PC-9 (cell line): ENCODE measurements at regions not wholly inside any gene's neighbourhood (a gene's known extent, or its start where the extent isn't known, plus 50 kb on each side); places are given as distances from the start of the nearest gene placed in this dataset.

Experiments used
- BruUV-seq: library from RNA; stranded (reverse); fragments of 400-500 nt; replicated peaks from 2 replicates; lab custom pipeline; 2021; lab: Mats Ljungman, UMichigan
- CTCF ChIA-PET: fragments of 300-600 bp; sonication (Branson Sonifier 250); formaldehyde crosslinking; loops from one replicate; lab custom pipeline; 2022; ENCODE audit warnings: antibody characterized with exemption; lab: Charles Lee
- POLR2A ChIA-PET: fragments of 300-600 bp; sonication (Branson Sonifier 250); formaldehyde crosslinking; loops from one replicate; lab custom pipeline; 2022; ENCODE audit warnings: antibody characterized with exemption; ENCODE audit not compliant: unreplicated experiment; lab: Charles Lee
- DNase-seq, 2 experiments: peaks; one replicate each; pipeline versions ENCODE4 v3.0.0 to v3.0.0-alpha.2; 2015 to 2022; ENCODE audit warnings: mixed read lengths in 1 of 2
- H2AFZ ChIP-seq: fragments of 200-600 bp; sonication (generic); 2 replicates; pipeline ENCODE4 v1.8.1; 2017; ENCODE audit warnings: antibody characterized with exemption
- H3F3A ChIP-seq: fragments of 200-600 bp; sonication (generic); 2 replicates; pipeline ENCODE4 v1.8.1; 2017; ENCODE audit warnings: antibody characterized with exemption, mild to moderate bottlenecking, low read depth; ENCODE audit not compliant: insufficient read depth
- H3K27ac ChIP-seq: fragments of 200-600 bp; sonication (generic); 2 replicates; pipeline ENCODE4 v1.6.1; 2016; ENCODE audit warnings: mixed run types
- H3K27me3 ChIP-seq: fragments of 200-600 bp; sonication (generic); 2 replicates; pipeline ENCODE4 v1.6.1; 2016; ENCODE audit warnings: low read depth, mixed run types; ENCODE audit not compliant: insufficient read depth
- H3K36me3 ChIP-seq: fragments of 200-600 bp; sonication (generic); 2 replicates; pipeline ENCODE4 v1.6.1; 2016; ENCODE audit warnings: low read depth, mixed run types
- H3K4me1 ChIP-seq: fragments of 200-600 bp; sonication (generic); replicated peaks from 2 replicates; pipeline ENCODE4 v1.6.1; 2016; ENCODE audit warnings: mixed run types; ENCODE audit not compliant: insufficient read depth
- H3K4me2 ChIP-seq: fragments of 200-600 bp; sonication (generic); 2 replicates; pipeline ENCODE4 v1.6.1; 2017; ENCODE audit warnings: mixed run types
- H3K4me3 ChIP-seq: fragments of 200-600 bp; sonication (generic); 2 replicates; pipeline ENCODE4 v1.6.1; 2016; ENCODE audit warnings: mixed run types
- H3K79me2 ChIP-seq: fragments of 200-600 bp; sonication (generic); 2 replicates; pipeline ENCODE4 v1.6.1; 2017; ENCODE audit warnings: low read depth, mixed run types
- H3K9me2 ChIP-seq: fragments of 200-600 bp; sonication (generic); 2 replicates; pipeline ENCODE4 v1.8.1; 2017; ENCODE audit warnings: mild to moderate bottlenecking; ENCODE audit not compliant: insufficient read depth
- H3K9me3 ChIP-seq: fragments of 200-600 bp; sonication (generic); 2 replicates; pipeline ENCODE4 v1.8.1; 2016; ENCODE audit warnings: low read depth; ENCODE audit not compliant: insufficient read depth
- H4K20me1 ChIP-seq: fragments of 200-600 bp; sonication (generic); 2 replicates; pipeline ENCODE4 v1.8.1; 2017; ENCODE audit not compliant: insufficient read depth
- EZH2 ChIP-seq: fragments of 200-600 bp; sonication (generic); IDR thresholded peaks from 2 replicates; pipeline ENCODE4 v1.8.0; 2017; ENCODE audit warnings: antibody characterized with exemption, low read depth
- intact Hi-C: fragments of 100-400 bp; cut with micrococcal nuclease; formaldehyde crosslinking; loops from one replicate; pipeline ENCODE4 v1.10.0; 2022; ENCODE audit not compliant: unreplicated experiment
- TF ChIP-seq, protein P1 (sequence below): fragments of 200-600 bp; sonication (generic); conservative IDR thresholded peaks from 2 replicates; pipeline ENCODE4 v1.6.1; 2017; ENCODE audit warnings: mixed run types, antibody characterized with exemption, mild to moderate bottlenecking, moderate library complexity

DNA sequence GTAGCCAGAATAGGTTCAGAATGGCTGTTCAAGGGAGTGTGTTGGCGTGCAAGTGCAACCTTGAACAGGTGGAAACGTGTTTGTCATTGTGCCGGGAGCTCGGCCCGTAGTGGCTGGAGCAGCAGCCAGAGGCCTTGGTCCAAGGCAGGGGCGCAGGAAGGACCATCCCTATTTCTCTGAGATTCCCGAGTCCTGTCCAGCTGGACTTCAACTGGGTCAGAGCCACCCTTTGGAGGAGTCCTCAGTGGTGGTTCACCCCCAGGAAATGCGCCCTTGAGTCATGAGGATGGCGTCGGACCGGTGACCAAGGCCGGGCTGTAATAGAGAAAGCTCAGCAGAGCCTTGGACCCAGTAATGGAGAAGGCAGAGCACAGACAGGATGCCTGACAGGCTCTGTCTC, 1402.0 kb downstream of the BRD1 start:
- POLR2A ChIA-PET: no interaction called here
- BruUV-seq: no TSS peak

DNA sequence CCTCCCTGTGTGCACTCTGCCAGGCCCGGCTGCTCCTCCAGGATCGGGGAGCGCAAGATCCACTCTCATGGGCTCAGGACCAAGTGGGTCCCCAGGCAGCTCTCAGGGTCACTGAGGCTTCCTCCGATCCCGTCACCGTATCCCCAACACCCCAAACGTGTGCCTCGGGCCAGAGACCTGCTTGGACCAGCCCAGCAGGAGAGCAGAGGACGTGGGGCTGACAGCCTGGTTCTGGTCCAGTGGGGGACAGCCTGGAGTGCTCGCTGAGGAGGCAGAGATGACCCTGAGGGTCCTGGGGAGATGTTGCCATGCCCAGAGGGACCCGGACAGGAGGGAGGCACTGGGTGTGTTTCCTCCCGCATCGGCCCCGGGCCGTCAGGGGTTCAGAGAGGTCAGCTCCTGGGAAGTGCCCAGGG, 1402.6 kb downstream of the BRD1 start:
- no peaks in the 10 kb centered on the region for H4K20me1 ChIP-seq
- H3K4me3 ChIP-seq: no peak overlapping the region
- no TSS peak for BruUV-seq
- no peaks in the 10 kb centered on the region for H3K4me1 ChIP-seq
- CTCF ChIA-PET: no interaction called here
- peaks cover 97% of the 10 kb centered on the region for H3K27me3 ChIP-seq
- no peaks in the 10 kb centered on the region for H3K79me2 ChIP-seq
- no peak overlapping the region for H2AFZ ChIP-seq
- TF ChIP-seq, protein P1, sequence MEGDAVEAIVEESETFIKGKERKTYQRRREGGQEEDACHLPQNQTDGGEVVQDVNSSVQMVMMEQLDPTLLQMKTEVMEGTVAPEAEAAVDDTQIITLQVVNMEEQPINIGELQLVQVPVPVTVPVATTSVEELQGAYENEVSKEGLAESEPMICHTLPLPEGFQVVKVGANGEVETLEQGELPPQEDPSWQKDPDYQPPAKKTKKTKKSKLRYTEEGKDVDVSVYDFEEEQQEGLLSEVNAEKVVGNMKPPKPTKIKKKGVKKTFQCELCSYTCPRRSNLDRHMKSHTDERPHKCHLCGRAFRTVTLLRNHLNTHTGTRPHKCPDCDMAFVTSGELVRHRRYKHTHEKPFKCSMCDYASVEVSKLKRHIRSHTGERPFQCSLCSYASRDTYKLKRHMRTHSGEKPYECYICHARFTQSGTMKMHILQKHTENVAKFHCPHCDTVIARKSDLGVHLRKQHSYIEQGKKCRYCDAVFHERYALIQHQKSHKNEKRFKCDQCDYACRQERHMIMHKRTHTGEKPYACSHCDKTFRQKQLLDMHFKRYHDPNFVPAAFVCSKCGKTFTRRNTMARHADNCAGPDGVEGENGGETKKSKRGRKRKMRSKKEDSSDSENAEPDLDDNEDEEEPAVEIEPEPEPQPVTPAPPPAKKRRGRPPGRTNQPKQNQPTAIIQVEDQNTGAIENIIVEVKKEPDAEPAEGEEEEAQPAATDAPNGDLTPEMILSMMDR: no peak
- no peak for TF ChIP-seq EZH2
- H3K36me3 ChIP-seq: no peaks in the 10 kb centered on the region
- no peak for DNase-seq
- no peaks in the 10 kb centered on the region for H3K9me2 ChIP-seq
- no peaks in the 10 kb centered on the region for H3F3A ChIP-seq
- intact Hi-C loops: no loop called here
- H3K27ac ChIP-seq: no peak overlapping the region
- H3K9me3 ChIP-seq: no peaks in the 10 kb centered on the region
- no peak overlapping the region for H3K4me2 ChIP-seq
- POLR2A ChIA-PET: no interaction called here

More for the DNA sequence above, 1402.0 kb downstream of the BRD1 start:
- H3K9me2 ChIP-seq: no peaks in the 10 kb centered on the region
- peaks cover 98% of the 10 kb centered on the region for H3K27me3 ChIP-seq
- no peak for DNase-seq
- no peaks in the 10 kb centered on the region for H3F3A ChIP-seq
- TF ChIP-seq, protein P1: no peak
- TF ChIP-seq EZH2: no peak
- no peaks in the 10 kb centered on the region for H3K9me3 ChIP-seq
- intact Hi-C loops: no loop called here
- CTCF ChIA-PET: no interaction called here
- H3K79me2 ChIP-seq: no peaks in the 10 kb centered on the region
- H4K20me1 ChIP-seq: no peaks in the 10 kb centered on the region
- no peak overlapping the region for H3K27ac ChIP-seq
- no peaks in the 10 kb centered on the region for H3K36me3 ChIP-seq
- H2AFZ ChIP-seq: no peak overlapping the region
- no peaks in the 10 kb centered on the region for H3K4me1 ChIP-seq
- no peak overlapping the region for H3K4me2 ChIP-seq
- H3K4me3 ChIP-seq: no peak overlapping the region

DNA sequence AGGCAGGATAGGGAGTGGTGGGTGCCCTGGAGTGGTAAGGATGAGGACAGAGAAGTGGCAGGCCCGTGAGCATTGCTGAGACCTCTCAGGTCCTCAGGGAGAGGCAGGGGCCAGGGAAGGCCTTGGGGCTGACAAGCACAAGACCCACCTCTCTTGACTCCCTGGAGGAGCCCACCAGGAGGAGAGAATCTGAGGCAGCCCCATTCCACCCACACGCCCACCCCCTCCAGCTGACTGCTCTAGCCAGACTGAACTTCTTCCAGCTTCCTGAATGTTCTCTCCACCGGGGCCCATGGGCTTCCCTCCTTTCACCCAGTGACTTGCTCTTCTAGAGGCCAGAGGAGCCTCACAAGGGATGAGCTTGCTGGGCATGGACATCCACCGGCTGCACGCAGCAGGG, 1403.0 kb downstream of the BRD1 start:
- no peak overlapping the region for H3K4me2 ChIP-seq
- intact Hi-C loops: no loop called here
- TF ChIP-seq EZH2: no peak
- TF ChIP-seq, protein P1: no peak
- H3K9me2 ChIP-seq: no peaks in the 10 kb centered on the region
- DNase-seq: no peak
- H3K4me3 ChIP-seq: no peak overlapping the region
- no peak overlapping the region for H3K27ac ChIP-seq
- no peaks in the 10 kb centered on the region for H3F3A ChIP-seq
- no peaks in the 10 kb centered on the region for H3K9me3 ChIP-seq
- H3K36me3 ChIP-seq: no peaks in the 10 kb centered on the region
- no peaks in the 10 kb centered on the region for H3K4me1 ChIP-seq
- H2AFZ ChIP-seq: no peak overlapping the region
- ChIA-PET CTCF (no interaction called here), POLR2A (no interaction called here)
- no peaks in the 10 kb centered on the region for H4K20me1 ChIP-seq
- H3K79me2 ChIP-seq: no peaks in the 10 kb centered on the region
- BruUV-seq: no TSS peak
- peaks cover 97% of the 10 kb centered on the region for H3K27me3 ChIP-seq
